8988T (cell line): ENCODE measurements at regions not wholly inside any gene's neighbourhood (a gene's known extent, or its start where the extent isn't known, plus 50 kb on each side); places are given as distances from the start of the nearest gene placed in this dataset.

Experiments used
- DNase-seq: peaks from one replicate; pipeline ENCODE4 v3.0.0; 2011

GRCh38 chr2:145690183-145690778, 1170.4 kb upstream of the ZEB2 start:
- no peak for DNase-seq

GRCh38 chr2:145689277-145689676, 1169.4 kb upstream of the ZEB2 start:
- DNase-seq = no peak

GRCh38 chr2:145688156-145688555, 1168.2 kb upstream of the ZEB2 start:
- no peak for DNase-seq

GRCh38 chr2:145687442-145688134, 1167.7 kb upstream of the ZEB2 start:
- DNase-seq = no peak

GRCh38 chr2:145685383-145686050, 1165.6 kb upstream of the ZEB2 start:
- DNase-seq = no peak

GRCh38 chr2:145682546-145683157, 1162.7 kb upstream of the ZEB2 start:
- DNase-seq = no peak

GRCh38 chr2:145680276-145680675, 1160.4 kb upstream of the ZEB2 start:
- no peak for DNase-seq

- DNase-seq = no peak
Observed at GRCh38 chr2:145677371-145677770, 1157.5 kb upstream of the ZEB2 start.

- DNase-seq = no peak
Observed at GRCh38 chr2:145674705-145675104, 1154.8 kb upstream of the ZEB2 start.

GRCh38 chr2:145669301-145669700, 1149.4 kb upstream of the ZEB2 start:
- DNase-seq = no peak

GRCh38 chr2:145666552-145666951, 1146.6 kb upstream of the ZEB2 start:
- DNase-seq = no peak

GRCh38 chr2:145657265-145657664, 1137.3 kb upstream of the ZEB2 start:
- no peak for DNase-seq

GRCh38 chr2:145655165-145655765, 1135.3 kb upstream of the ZEB2 start:
- no peak for DNase-seq

GRCh38 chr2:145654746-145655145, 1134.8 kb upstream of the ZEB2 start:
- no peak for DNase-seq

GRCh38 chr2:145654156-145654555, 1134.2 kb upstream of the ZEB2 start:
- no peak for DNase-seq

GRCh38 chr2:145653553-145653952, 1133.6 kb upstream of the ZEB2 start:
- DNase-seq = no peak

GRCh38 chr2:145652571-145653545, 1132.9 kb upstream of the ZEB2 start:
- no peak for DNase-seq

- DNase-seq = no peak
Observed at GRCh38 chr2:145652036-145652435, 1132.1 kb upstream of the ZEB2 start.

- no peak for DNase-seq
Observed at GRCh38 chr2:145650226-145650625, 1130.3 kb upstream of the ZEB2 start.

GRCh38 chr2:145649061-145649460, 1129.1 kb upstream of the ZEB2 start:
- DNase-seq = no peak

GRCh38 chr2:145644820-145645302, 1124.9 kb upstream of the ZEB2 start:
- DNase-seq = no peak

- DNase-seq = no peak
Observed at GRCh38 chr2:145638675-145639074, 1118.8 kb upstream of the ZEB2 start.
